GM12873 (cell line): ENCODE measurements at regions not wholly inside any gene's neighbourhood (a gene's known extent, or its start where the extent isn't known, plus 50 kb on each side); places are given as distances from the start of the nearest gene placed in this dataset.

ENCODE experiments used
- TF ChIP-seq, protein P1 (sequence below): IDR thresholded peaks from 2 replicates; pipeline ENCODE4 v1.5.1; 2012; ENCODE audit warnings: low read depth, mild to moderate bottlenecking, moderate library complexity, low read length, control low read depth; ENCODE audit not compliant: insufficient read depth; ENCODE audit errors: missing control alignments

DNA sequence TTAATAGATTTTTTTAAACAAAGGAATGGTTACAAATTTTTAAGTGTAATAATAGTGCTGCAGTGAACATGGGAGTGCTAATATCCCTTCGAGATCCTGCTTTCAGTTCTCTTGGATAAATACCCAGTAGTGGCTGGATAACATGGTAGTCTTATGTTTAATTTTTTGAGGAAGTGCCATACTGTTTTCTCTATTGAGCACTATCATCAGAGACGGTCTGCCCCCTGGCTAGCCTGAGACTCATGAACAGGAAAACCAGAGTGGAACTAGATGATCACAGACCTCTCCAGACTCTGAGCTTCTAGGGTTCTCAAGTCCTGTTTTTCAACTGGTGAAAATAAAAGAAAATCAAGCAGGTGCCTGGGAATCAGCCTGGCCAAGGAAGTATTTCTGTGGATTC, 97.3 kb upstream of the MARK1 start:
- TF ChIP-seq, protein P1, sequence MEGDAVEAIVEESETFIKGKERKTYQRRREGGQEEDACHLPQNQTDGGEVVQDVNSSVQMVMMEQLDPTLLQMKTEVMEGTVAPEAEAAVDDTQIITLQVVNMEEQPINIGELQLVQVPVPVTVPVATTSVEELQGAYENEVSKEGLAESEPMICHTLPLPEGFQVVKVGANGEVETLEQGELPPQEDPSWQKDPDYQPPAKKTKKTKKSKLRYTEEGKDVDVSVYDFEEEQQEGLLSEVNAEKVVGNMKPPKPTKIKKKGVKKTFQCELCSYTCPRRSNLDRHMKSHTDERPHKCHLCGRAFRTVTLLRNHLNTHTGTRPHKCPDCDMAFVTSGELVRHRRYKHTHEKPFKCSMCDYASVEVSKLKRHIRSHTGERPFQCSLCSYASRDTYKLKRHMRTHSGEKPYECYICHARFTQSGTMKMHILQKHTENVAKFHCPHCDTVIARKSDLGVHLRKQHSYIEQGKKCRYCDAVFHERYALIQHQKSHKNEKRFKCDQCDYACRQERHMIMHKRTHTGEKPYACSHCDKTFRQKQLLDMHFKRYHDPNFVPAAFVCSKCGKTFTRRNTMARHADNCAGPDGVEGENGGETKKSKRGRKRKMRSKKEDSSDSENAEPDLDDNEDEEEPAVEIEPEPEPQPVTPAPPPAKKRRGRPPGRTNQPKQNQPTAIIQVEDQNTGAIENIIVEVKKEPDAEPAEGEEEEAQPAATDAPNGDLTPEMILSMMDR, result no peak

DNA sequence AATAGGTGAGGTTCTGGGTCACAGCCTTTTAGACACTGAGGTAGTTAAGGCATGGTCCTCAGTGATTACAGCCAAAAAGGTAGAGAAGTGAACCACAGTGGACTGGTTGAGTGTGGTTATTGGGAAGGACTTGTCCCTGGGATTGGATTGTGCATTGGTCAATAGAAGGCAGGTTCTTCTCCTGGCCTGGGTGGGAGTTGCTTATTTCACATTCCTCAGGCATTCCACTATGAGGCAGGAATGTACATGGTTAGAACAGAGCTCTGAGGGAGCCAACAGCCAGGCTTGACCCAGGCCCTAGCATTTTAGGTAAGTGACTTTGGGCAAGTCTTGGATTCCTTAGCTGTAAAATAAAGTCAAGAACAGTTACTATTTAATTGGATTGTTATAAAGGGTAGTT, 97.9 kb upstream of the MARK1 start:
- TF ChIP-seq, protein P1, result no peak

DNA sequence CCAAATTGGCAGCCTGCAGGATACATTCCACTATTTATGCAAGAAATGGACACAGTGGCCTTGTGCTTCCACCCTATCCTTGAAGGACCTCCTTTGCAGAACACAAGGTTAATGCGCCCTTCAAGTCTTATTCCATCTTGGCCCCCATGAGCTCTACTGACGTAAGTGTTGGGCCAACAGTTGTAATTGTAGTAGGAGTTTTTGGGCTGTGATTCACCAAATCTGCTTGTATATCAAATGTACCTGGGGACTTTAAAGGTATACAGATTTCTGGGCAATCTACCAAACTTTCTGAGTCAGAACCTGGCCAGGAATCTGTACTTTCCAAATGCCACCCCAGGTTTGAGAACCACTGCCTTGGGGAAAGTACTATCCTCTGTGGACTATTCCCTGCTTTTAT, 100.9 kb upstream of the MARK1 start:
- TF ChIP-seq, protein P1, result no peak

DNA sequence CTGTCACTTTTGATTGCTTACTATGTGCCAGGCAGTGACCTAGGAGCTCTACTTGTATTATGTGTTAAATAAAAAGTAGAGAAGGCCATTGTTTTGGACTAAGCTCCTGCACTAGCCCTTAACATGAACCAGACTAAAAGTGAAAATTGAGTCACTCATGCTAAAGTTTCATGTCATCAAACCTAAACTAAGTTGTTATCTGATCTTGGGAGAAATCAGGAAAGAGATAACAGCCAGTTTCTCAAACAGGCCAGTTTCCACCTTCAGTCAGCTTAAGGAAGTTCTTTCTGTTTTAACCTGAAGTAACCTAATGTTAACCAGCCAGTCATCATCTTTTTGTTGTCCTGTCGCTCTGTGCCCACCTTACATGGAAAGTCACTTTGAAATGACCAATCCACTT, 102.1 kb upstream of the MARK1 start:
- TF ChIP-seq, protein P1, result no peak

DNA sequence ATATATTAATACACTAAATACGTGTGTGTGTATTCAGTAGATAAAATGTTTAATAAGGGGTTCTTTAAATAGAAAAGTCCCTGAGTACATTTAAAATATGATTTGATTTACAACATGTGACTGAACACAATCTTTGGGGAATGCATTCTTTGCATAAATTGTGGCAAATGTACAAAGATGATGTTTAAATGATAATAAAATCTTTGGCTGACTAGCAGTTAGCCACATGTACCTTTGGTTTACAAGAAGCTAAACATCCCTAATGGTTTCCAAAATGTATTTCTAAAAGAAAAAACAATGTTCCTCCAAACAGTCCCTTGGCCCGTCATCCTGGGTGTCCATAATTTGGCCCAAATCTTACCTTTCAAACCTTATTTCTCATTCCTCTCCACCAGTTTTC, 106.4 kb upstream of the MARK1 start:
- TF ChIP-seq, protein P1, result no peak

DNA sequence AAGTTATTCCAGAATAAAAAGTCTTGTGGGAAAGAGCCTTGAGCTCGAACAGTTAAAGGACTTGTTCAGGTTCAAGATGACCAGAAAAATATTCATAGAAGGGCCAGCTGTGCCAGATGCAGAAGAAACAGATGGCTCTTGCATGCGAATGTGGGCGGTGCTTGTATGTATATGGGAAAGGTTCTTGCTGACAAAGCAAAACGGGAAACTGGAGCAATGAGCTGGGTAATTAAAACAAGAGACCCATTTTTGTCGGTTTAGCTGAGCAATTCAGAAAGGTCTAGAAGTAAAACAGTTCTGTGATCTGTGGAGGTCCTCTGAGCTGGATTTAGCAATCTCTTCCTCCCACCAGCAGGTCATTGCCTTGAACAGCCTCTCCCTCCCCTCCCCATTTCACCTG, 107.2 kb upstream of the MARK1 start:
- TF ChIP-seq, protein P1, result no peak

DNA sequence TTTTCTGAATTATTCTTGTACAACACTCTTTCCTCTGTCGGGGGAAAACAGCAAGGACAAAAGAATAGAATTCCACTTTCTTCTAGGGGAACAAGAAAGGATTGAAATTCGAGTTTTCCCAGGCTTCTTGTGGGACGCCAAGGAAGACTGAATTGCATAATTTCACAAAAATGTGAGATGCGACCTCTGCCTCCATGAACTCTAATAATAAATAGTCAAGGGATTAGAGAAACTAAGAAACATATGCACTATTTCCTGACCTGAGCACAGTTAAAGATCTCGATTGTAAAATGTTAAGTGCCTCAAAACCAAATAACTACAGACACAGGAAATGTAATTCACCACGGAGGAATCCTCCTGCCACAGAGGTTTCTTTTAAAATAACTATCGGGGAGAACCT, 117.3 kb upstream of the MARK1 start:
- TF ChIP-seq, protein P1, result no peak
